ENCODE measurements at regions not wholly inside any gene's neighbourhood (a gene's known extent, or its start where the extent isn't known, plus 50 kb on each side); places are given as distances from the start of the nearest gene placed in this dataset.

GRCh38 chr6:4565301-4566250 lies 210.6 kb upstream of the CDYL start:
- H3K9me1 ChIP-seq (ENCODE audit: control insufficient read depth, insufficient read depth, low read length), result no peaks in the 10 kb centered on the region
- 1% methylated on average over 17 of the region's 17 CpGs for WGBS (ENCODE audit: insufficient coverage, low coverage, missing lambda C conversion rate)
- no peaks in the 10 kb centered on the region for H3K4me1 ChIP-seq (replicated peaks in 1 of 2; ENCODE audit: control insufficient read depth in 2 of 2, insufficient read depth in 2 of 2, low read length in 2 of 2)
- H3K27me3 ChIP-seq (ENCODE audit: control insufficient read depth in 2 of 2, insufficient read depth in 2 of 2, low read length in 2 of 2), result peaks cover 40 to 70% of the 10 kb centered on the region in 2 experiments; a peak in 4 of 5 replicates
- POLR2A ChIA-PET, result interaction anchor here (0.6 to 1.7 kb wide), 4 partner anchors 11 to 807 kb away, joined by 3 read pairs; no protein-coding TSS in a partner anchor
- CTCF ChIA-PET (ENCODE audit: low intra/inter-chr PET ratio), result no interaction called here
- ATAC-seq (no peak), DNase-seq (ENCODE audit: extremely low read depth in 1 of 4, low spot score in 3 of 4) (no peak), FAIRE-seq (no peak)
- H3K9me3 ChIP-seq (replicated peaks; ENCODE audit: control insufficient read depth, insufficient read depth, low read depth, low read length), result peaks cover 2% of the 10 kb centered on the region; the same call in 1 of the 2 replicates
- in situ Hi-C loops (cut with MboI), result no loop called here
- intact Hi-C loops (cut with micrococcal nuclease), result no loop called here
- H4K20me1 ChIP-seq (replicated peaks; ENCODE audit: control insufficient read depth, insufficient read depth, low read length), result no peaks in the 10 kb centered on the region; the same call in 1 of the 2 replicates
- H3K4me3 ChIP-seq, result no peak overlapping the region
- no peaks in the 10 kb centered on the region for H3K79me2 ChIP-seq (ENCODE audit: control insufficient read depth, insufficient read depth, low read length)
- H2AFZ ChIP-seq (ENCODE audit: low read depth, low read length), result no peak overlapping the region
- no peak overlapping the region for H3K9ac ChIP-seq (ENCODE audit: insufficient read depth in 1 of 2, low read depth in 2 of 2, low read length in 2 of 2)
- H3K4me2 ChIP-seq (ENCODE audit: insufficient read depth, low read length), result no peak overlapping the region
- no peak overlapping the region for H3K27ac ChIP-seq (ENCODE audit: extremely low read depth, low read depth, low read length)
- BruUV-seq (replicated peaks), result no TSS peak
- no peaks in the 10 kb centered on the region for H3K36me3 ChIP-seq (ENCODE audit: control insufficient read depth, insufficient read depth, low read length)
- no peak for TF ChIP-seq MNT (conservative IDR thresholded peaks at IDR 0.05)
- no peak for TF ChIP-seq HMG20B (CRISPR knock-in tag; IDR thresholded peaks at IDR 0.05)
- TF ChIP-seq NCOA1 (IDR thresholded peaks at IDR 0.05; ENCODE audit: low read depth), result no peak
- TF ChIP-seq ZNF318 (IDR thresholded peaks at IDR 0.05; ENCODE audit: borderline replicate concordance in 1 of 2, low read depth in 1 of 2), result no peak
- no peak for TF ChIP-seq ZKSCAN8 (CRISPR knock-in tag; IDR thresholded peaks at IDR 0.05)
- no peak for TF ChIP-seq HBP1 (CRISPR knock-in tag; IDR thresholded peaks at IDR 0.05)

All from K562 (cell line).